Stimulated activated naive CD8-positive, alpha-beta T cell treated with anti-CD3 and anti-CD28 coated beads, Interleukin-15, Interleukin-2, amounts not matched to agents 100 ng/mL and 50 ng/mL, for 24 hours (primary cell): ENCODE measurements at regions not wholly inside any gene's neighbourhood (a gene's known extent, or its start where the extent isn't known, plus 50 kb on each side); places are given as distances from the start of the nearest gene placed in this dataset.
"Not testable (repeated sequence)": the region's sequence is repeated elsewhere in the genome, so short reads cannot be mapped to it uniquely, and the experiment has no call there.

ENCODE experiments used
- H3K27ac Mint-ChIP-seq: one replicate; pipeline ENCODE4 v1.8.0; 2021; ENCODE audit warnings: mild to moderate bottlenecking, mixed read lengths
- H3K27me3 Mint-ChIP-seq: one replicate; pipeline ENCODE4 v1.8.0; 2021; ENCODE audit warnings: mixed read lengths
- H3K36me3 Mint-ChIP-seq: one replicate; pipeline ENCODE4 v1.8.0; 2021; ENCODE audit warnings: low read depth, mixed read lengths
- H3K4me1 Mint-ChIP-seq: one replicate; pipeline ENCODE4 v1.8.0; 2021; ENCODE audit warnings: low read depth, mixed read lengths
- H3K4me3 Mint-ChIP-seq: one replicate; pipeline ENCODE4 v1.8.0; 2021; ENCODE audit warnings: mild to moderate bottlenecking, mixed read lengths
- H3K9me3 Mint-ChIP-seq: one replicate; pipeline ENCODE4 v1.8.0; 2021; ENCODE audit warnings: mixed read lengths

DNA sequence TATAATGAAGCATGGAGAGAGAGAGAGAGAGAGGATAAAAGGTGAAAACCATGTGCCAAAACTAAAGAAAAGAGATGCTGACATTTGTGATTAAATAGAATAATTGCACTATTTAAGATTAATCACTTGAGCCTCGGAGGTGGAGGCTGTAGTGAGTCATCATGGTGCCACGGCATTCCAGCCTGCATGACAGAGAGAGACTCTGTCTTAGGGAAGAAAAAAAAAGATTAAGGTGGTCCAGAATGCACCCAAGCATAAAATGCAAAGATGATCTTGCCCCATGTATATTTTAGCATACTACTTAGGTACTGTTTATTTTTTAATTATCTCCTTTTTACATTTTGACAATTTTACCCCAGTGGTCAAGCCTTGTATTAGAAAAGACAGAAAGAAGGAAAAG lies 742.5 kb downstream of the SPATA31A1 start:
- H3K27ac Mint-ChIP-seq, H3K4me1 Mint-ChIP-seq, H3K27me3 Mint-ChIP-seq, H3K36me3 Mint-ChIP-seq, H3K4me3 Mint-ChIP-seq, H3K9me3 Mint-ChIP-seq: not testable (repeated sequence)

DNA sequence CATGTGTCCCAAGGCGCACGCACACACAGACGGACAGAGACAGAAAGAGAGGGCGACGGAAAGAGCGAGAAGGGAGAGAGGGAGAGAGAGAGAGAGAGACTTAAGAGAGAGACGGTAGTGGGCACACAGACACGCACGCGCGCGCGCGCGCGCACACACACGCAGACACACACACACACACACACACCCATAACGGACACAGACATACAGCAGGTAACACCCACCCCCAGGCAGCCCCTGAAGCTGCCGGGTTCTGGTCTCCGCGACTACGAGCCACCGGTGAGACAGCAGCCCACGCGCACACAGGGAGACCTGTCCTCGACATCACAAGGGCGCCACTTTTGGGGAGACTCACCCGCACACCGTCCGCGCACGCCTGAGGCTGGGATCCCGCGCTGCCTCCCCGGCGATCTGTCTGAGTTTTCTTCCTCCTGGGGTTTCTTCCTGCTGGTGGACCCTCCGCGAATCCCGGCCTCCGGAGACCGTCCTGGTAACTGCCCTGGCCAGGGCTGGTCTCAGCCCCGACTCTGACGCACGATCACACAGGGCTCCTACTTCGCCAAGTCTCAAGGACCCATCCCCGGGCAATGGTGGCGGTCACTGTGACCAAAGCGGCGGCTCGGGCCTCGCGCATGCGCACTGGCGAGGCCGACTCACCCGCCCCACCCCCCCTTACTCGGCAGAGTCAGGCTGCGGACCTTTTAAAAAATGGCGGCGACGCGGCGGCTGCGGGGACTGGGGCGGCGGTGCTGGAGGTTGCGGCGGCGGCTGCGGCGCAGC lies 750.7 kb downstream of the SPATA31A1 start:
- Mint-ChIP-seq H3K27ac (peak overlapping the region; percentile 86), H3K4me3 (peak overlapping the region; percentile 87)
- H3K9me3 Mint-ChIP-seq, H3K36me3 Mint-ChIP-seq, H3K4me1 Mint-ChIP-seq, H3K27me3 Mint-ChIP-seq: not testable (repeated sequence)

DNA sequence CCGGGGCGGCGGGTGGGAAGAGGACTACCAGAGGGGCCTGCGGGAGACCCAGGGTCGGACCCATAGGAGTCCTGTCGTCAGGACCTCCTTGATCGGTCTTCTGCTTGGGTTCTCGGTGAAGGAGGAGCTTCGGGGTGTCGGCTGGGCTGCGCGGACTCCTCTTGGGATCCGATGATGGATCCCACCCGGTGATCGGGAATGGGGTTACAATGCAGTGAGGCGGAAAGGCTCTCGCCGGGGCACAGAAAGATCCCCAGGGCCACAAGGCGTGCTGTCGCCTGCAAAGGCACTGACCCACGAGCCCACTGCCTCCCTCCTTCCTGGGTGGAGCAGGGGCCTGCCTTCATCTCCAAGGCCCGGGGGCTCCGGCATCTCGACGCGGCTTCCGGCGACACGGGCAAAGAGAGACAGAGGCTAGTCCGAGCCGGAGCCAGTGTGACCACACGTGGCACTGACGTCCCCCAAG lies 751.3 kb downstream of the SPATA31A1 start:
- not testable (repeated sequence) for H3K36me3 Mint-ChIP-seq, H3K27me3 Mint-ChIP-seq, H3K9me3 Mint-ChIP-seq, H3K4me1 Mint-ChIP-seq, H3K27ac Mint-ChIP-seq, H3K4me3 Mint-ChIP-seq

DNA sequence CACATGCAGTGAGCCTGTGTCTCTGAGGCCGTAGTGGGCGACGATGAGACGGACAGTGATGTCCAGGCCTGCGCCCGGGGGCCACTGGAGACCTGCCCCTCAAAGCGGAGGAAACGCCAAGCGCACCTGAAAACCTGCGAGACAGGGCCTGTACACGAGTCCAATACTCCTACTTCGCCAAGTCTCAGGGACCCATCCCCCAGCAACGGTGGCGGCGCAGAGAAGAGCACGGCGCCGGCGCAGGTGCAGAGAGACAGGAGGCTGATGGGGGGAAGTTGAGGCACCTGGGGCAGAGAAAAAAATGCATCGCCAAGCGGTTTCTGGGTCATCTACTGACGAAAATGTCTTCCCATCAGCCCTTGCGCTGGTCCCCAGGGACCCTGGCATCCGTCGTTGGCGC lies 751.8 kb downstream of the SPATA31A1 start:
- H3K4me1 Mint-ChIP-seq, H3K9me3 Mint-ChIP-seq, H3K27ac Mint-ChIP-seq, H3K27me3 Mint-ChIP-seq, H3K36me3 Mint-ChIP-seq: not testable (repeated sequence)
- peak overlapping the region; percentile 32 for H3K4me3 Mint-ChIP-seq

GRCh38 chr9:40108465-40108864 lies 753.0 kb downstream of the SPATA31A1 start:
- H3K36me3 Mint-ChIP-seq, H3K9me3 Mint-ChIP-seq, H3K27ac Mint-ChIP-seq, H3K4me3 Mint-ChIP-seq, H3K4me1 Mint-ChIP-seq, H3K27me3 Mint-ChIP-seq: not testable (repeated sequence)

DNA sequence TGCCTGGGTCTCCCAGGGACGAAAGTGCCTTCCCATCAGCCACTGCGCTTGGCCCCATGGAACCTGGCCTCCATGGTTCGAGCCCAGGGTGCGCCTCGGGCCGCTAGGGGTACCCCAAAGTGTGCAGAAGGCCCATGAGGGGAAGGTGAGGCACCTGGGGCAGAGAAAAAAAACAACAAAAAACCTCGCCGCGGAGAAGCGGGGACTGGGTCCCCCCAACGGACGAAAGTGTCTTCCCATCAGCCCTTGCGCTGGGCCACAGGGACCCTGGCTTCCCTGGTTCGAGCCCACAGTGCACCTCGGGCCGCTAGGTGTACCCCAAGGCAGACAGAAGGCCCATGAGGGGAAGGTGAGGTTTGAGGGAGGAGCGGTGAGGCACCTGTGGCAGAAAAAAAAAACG lies 755.3 kb downstream of the SPATA31A1 start:
- H3K4me3 Mint-ChIP-seq, H3K9me3 Mint-ChIP-seq, H3K27ac Mint-ChIP-seq, H3K36me3 Mint-ChIP-seq, H3K4me1 Mint-ChIP-seq, H3K27me3 Mint-ChIP-seq: not testable (repeated sequence)

DNA sequence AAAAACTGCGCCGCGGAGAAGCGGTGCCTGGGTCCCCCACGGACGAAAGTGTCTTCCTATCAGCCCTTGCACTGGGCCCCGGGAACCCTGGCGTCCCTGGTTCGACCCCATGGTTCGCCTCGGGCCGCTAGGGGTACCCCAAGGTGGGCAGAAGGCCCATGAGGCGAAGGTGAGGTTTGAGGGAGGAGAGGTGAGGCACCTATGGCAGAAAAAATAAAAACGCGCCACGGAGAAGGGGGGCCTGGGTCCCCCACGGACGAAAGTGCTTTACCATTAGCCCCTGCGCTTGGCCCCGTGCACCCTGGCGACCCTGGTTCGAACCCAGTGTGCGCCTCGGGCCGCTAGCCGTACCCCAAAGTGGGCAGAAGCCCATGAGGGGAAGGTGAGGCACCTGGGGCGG lies 756.1 kb downstream of the SPATA31A1 start:
- not testable (repeated sequence) for H3K9me3 Mint-ChIP-seq, H3K4me3 Mint-ChIP-seq, H3K27me3 Mint-ChIP-seq, H3K36me3 Mint-ChIP-seq, H3K27ac Mint-ChIP-seq, H3K4me1 Mint-ChIP-seq

- H3K4me1 Mint-ChIP-seq, H3K4me3 Mint-ChIP-seq, H3K9me3 Mint-ChIP-seq, H3K36me3 Mint-ChIP-seq, H3K27ac Mint-ChIP-seq, H3K27me3 Mint-ChIP-seq: not testable (repeated sequence)
These were observed 775.1 kb downstream of the SPATA31A1 start for GRCh38 chr9:40130598-40130997.

- not testable (repeated sequence) for H3K36me3 Mint-ChIP-seq, H3K27me3 Mint-ChIP-seq, H3K27ac Mint-ChIP-seq, H3K9me3 Mint-ChIP-seq, H3K4me3 Mint-ChIP-seq, H3K4me1 Mint-ChIP-seq
These were observed 813.7 kb downstream of the SPATA31A1 start for GRCh38 chr9:40169204-40169603.

DNA sequence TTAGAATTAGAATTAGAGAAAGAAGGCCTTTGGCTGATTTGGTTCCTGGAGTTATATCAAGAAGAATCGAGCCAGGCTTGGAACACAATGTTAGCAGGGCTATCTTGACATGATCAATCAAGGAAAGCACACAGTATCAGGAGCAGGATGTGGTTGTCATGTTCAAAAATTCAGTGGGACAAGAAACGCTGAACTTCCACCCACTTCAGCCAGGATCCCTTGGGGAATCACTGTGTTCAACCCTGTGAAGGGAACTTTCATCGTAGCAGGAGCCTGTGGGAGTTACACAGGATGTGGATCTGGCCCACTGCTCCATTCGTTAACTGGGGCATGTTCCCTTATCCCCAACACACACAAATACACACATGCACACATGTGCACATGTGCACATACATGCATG lies 817.8 kb downstream of the SPATA31A1 start:
- not testable (repeated sequence) for H3K27me3 Mint-ChIP-seq, H3K27ac Mint-ChIP-seq, H3K4me3 Mint-ChIP-seq, H3K9me3 Mint-ChIP-seq, H3K36me3 Mint-ChIP-seq, H3K4me1 Mint-ChIP-seq

DNA sequence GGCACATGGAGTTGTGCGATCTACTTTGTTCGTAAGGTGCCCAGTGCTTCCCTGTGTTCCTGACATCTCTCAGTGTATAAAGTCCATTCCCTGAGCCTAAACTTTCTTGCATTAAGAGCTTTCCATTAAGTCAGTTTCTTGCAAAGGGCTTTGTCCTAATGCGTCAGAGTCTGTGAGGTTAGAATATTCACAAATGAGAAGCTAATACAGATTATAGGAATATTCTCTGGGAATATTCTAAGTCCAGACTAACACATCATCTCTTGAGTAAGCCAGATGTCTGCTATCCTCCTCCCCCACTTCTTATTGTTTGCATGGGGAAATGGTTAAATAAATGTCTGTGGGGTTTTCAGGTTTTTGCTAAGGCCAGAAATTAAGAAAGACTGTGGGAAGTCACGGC lies 818.6 kb downstream of the SPATA31A1 start:
- not testable (repeated sequence) for H3K4me1 Mint-ChIP-seq, H3K4me3 Mint-ChIP-seq, H3K27ac Mint-ChIP-seq, H3K36me3 Mint-ChIP-seq, H3K9me3 Mint-ChIP-seq, H3K27me3 Mint-ChIP-seq

GRCh38 chr9:40177403-40177802 lies 821.9 kb downstream of the SPATA31A1 start:
- H3K4me1 Mint-ChIP-seq, H3K4me3 Mint-ChIP-seq, H3K27me3 Mint-ChIP-seq, H3K27ac Mint-ChIP-seq, H3K36me3 Mint-ChIP-seq, H3K9me3 Mint-ChIP-seq: not testable (repeated sequence)

- not testable (repeated sequence) for H3K4me3 Mint-ChIP-seq, H3K27ac Mint-ChIP-seq, H3K9me3 Mint-ChIP-seq, H3K4me1 Mint-ChIP-seq, H3K27me3 Mint-ChIP-seq, H3K36me3 Mint-ChIP-seq
These were observed 835.9 kb downstream of the SPATA31A1 start for GRCh38 chr9:40191403-40191802.

GRCh38 chr9:40192162-40192561 lies 836.7 kb downstream of the SPATA31A1 start:
- H3K9me3 Mint-ChIP-seq, H3K27me3 Mint-ChIP-seq, H3K27ac Mint-ChIP-seq, H3K4me1 Mint-ChIP-seq, H3K4me3 Mint-ChIP-seq, H3K36me3 Mint-ChIP-seq: not testable (repeated sequence)

- H3K27me3 Mint-ChIP-seq, H3K4me1 Mint-ChIP-seq, H3K27ac Mint-ChIP-seq, H3K9me3 Mint-ChIP-seq, H3K4me3 Mint-ChIP-seq, H3K36me3 Mint-ChIP-seq: not testable (repeated sequence)
These were observed 840.8 kb downstream of the SPATA31A1 start for GRCh38 chr9:40196165-40196714.

GRCh38 chr9:40196803-40197202 lies 841.3 kb downstream of the SPATA31A1 start:
- not testable (repeated sequence) for H3K27ac Mint-ChIP-seq, H3K27me3 Mint-ChIP-seq, H3K4me3 Mint-ChIP-seq, H3K9me3 Mint-ChIP-seq, H3K4me1 Mint-ChIP-seq, H3K36me3 Mint-ChIP-seq
